MM.1S (cell line): ENCODE measurements at regions not wholly inside any gene's neighbourhood (a gene's known extent, or its start where the extent isn't known, plus 50 kb on each side); places are given as distances from the start of the nearest gene placed in this dataset.

Experiments used
- CTCF ChIP-seq: fragments of 300-600 bp; sonication (generic); IDR thresholded peaks from 2 replicates; pipeline ENCODE4 v1.5.1; 2016; ENCODE audit warnings: antibody characterized with exemption, low read length, mixed read lengths
- EZH2 ChIP-seq: fragments of 300-600 bp; sonication (generic); optimal IDR thresholded peaks from 2 replicates; pipeline ENCODE3; 2017; ENCODE audit warnings: low read depth, mild to moderate bottlenecking, antibody characterized with exemption, low read length, mixed read lengths
- EZH2phosphoT487 ChIP-seq: fragments of 300-600 bp; sonication (generic); IDR thresholded peaks from 2 replicates; pipeline ENCODE4 v1.6.1; 2018; ENCODE audit warnings: antibody characterized with exemption, low read length

- TF ChIP-seq CTCF (no peak), EZH2 (no peak), EZH2phosphoT487 (no peak)
Observed at GRCh38 chr13:56356690-56357089, 784.0 kb upstream of the PRR20A start.
